PC-9 (cell line): ENCODE measurements at regions not wholly inside any gene's neighbourhood (a gene's known extent, or its start where the extent isn't known, plus 50 kb on each side); places are given as distances from the start of the nearest gene placed in this dataset.

ENCODE experiments used
- CTCF ChIP-seq: fragments of 200-600 bp; sonication (generic); conservative IDR thresholded peaks from 2 replicates; pipeline ENCODE4 v1.6.1; 2017; ENCODE audit warnings: mixed run types, antibody characterized with exemption, mild to moderate bottlenecking, moderate library complexity
- EZH2 ChIP-seq: fragments of 200-600 bp; sonication (generic); IDR thresholded peaks from 2 replicates; pipeline ENCODE4 v1.8.0; 2017; ENCODE audit warnings: antibody characterized with exemption, low read depth

GRCh38 chr15:100777821-100778220, 101.8 kb upstream of the ALDH1A3 start:
- TF ChIP-seq CTCF (no peak), EZH2 (no peak)
